Activated CD8-positive, alpha-beta memory T cell treated with anti-CD3 and anti-CD28 coated beads for 24 hours (primary cell): ENCODE measurements at regions not wholly inside any gene's neighbourhood (a gene's known extent, or its start where the extent isn't known, plus 50 kb on each side); places are given as distances from the start of the nearest gene placed in this dataset.

Experiments
- DNase-seq: peaks from one replicate; pipeline ENCODE4 v3.0.0-alpha.2; 2020

DNA sequence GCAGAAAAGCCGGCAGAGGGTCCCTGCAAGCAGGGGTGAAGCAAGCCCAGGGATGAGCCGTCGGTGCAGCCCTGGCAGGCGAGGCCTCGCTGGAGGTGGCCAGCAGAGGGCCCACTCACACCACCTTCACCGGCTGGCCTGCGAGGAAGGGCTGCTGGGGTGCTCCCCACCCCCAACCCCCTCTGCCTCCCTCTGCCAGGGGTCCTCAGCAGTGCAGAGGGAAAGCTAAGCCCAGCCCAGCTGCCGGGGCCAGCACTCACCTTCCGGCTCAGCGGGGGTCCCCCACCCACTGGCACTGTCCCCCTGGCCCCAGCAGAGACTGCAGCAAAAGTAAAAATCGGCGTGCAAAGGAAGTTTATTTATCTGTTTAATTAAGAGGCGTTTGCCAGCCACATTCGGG, 113.4 kb downstream of the ENGASE start:
- DNase-seq: no peak

DNA sequence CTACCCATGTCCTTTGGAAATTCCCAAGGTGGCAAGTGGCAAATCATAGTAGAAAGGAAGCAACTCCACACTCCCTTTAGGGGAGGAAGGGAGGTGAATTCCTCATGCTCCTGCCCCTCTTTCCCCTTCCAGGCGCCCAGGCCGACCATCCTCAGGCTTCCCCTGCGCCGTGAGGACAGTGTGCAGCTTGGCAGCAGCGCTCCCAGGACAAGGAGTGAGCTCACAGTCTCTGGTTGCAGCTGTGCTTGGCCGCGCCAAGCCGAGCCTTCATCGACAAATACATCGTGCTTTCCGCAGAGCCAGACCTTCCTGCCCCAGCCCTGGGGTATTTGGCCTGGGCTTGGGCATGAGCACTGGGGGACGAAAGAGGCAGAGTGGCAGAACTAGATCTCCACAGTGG, 112.6 kb downstream of the ENGASE start:
- no peak for DNase-seq

DNA sequence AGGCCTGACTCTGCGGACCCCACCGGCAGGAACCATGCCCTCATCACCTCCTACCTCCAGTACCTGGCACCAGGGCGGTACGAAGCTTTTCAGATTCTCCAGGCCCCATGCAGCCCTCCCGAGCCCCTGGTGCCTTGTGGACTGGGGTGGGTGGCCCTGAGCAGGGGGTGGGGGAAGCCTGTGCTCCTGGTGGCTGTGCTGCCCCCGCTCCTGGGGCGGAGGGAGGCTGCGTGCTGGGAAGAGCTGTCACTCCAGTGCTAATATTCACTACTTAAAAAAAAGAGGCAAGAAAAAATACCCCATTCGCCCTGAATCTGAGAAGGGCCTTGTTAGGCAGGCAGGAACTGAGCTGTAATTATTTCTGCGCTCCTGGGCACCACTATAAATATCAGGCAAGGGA, 111.8 kb downstream of the ENGASE start:
- DNase-seq: no peak

DNA sequence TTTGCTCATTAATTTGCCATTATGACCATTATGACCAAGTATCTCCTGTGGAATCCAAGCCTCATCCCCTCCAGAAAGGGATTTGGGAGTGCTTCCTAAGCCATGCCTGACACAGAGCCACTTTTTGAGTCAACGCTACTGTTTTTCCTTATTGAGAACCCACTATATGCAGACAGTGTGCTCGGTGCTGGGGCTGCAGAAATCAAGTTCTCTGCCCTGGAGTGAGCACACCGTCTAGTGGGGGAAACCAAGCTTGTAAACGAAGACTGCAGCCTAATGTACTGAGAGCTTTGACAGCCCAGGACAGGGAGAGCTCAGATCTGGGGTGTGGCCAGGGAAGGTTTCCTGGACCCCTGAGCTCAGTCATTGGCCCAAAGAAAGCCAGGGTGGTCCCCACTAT, 111.0 kb downstream of the ENGASE start:
- no peak for DNase-seq

DNA sequence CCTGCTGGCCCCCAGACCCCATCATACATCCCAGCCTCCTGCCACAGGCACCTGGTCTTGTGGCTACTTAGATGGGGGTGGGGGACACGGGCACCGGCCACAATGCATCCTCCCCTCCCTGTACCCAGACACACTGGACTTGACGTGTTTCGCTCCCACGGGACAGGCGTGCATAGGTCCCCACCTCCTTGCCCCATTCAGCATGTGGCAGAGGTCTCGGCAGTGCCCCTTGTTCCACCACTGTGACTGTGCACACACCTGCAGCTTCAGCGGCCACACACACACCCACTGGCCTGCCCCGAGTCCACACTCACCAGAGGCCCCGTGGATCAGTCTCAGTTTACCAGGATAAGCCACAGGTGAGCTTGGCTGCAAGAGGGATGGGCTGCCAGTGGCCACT, 109.6 kb downstream of the ENGASE start:
- DNase-seq: no peak

DNA sequence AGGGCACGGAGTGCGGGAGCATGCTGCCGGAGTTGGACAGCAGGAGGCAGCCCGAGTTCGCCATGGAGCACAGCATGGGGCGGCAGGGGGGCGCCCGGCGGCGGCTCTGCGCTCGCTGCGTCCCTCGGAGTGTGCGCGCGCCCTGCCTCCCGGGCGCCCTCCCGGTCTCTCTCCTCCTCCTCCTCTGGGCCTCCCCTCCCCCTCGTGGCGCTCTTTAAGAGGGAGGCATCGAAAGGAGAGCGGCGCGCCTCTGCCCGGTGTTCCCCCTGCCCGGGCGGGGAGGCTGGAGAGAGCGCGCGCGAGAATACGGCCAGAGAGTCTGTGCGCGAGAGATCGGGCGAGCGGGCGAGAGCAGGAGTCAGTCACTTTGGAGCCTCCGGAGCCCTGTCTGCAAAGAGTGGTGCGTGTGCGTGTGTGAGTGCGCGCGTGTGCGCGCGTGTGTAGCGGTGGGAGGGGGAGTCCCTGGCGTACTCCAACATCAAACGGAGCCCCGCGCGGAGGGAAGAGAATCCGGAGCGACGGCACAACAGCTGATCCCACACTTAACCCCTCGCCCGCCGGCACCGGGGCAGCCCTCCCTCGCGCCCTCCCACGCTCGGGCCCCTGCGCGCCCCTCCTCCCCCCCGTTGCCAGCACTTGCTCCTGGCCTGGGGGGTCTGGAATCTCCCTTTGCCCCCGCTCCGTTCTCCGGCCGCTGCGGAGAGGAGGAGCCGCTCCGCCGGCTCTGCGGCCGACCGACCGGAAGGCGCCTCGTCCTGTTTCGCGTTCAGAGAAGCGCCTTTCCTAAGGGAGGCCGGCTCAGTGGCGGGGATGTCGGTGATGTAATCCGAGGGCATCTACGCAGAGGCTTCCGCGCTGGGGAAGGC, 108.9 kb downstream of the ENGASE start:
- DNase-seq: no peak

DNA sequence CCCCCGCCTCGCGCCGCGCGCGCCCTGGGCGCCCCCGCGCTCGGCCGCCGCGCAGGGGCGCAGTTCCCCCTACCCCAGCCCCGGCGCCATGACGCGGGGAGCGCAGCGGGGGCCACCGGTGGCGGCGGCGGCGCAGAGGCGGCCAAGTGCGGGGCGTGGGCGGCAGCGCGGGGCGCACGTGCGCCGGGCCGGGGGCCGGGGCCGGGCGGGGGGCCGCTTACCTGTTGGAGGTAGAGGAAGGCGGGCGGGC, 108.3 kb downstream of the ENGASE start:
- no peak for DNase-seq

DNA sequence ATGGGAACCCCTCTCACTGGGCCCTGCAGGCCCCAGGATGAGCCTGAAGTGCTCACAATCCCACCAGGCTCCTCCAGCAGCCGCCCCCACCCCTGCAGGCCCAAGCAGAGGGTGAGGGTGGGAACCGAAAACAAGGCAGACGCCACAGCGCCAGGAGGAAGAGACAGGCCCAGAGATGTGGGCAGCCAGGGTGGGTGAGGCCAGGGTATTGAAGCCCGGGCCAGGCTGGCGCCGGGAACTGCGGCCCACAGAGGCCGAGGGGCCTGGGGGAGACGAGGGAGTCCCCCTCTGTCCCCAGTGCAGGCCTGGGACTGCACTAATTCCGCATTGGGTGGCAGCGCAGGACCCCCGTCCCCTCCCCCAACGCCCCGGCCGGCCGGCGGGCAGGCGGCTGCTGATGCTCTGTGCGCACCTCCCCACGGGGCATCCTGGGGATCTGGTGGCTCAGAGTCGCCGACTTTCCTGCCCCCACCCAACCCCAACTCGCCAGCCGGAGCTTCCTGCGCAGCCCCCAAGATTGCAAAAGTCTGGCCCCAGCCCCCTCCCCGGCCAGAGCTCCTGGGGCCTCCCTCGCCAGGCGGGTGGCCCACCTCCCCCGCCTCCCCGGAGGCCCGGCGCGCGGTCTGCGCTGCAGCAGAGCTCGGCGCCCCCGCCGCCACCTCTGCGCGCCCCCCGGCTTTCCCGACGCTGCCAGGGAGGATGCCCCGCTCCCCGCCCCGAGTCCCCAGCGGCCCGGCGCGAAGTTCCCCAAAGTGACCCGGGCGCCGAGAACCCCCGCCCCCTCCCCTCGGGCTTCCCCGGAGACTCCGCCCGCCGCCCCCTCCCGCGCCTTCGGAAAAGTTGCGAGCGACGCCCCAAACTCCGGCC, 107.8 kb downstream of the ENGASE start:
- no peak for DNase-seq

DNA sequence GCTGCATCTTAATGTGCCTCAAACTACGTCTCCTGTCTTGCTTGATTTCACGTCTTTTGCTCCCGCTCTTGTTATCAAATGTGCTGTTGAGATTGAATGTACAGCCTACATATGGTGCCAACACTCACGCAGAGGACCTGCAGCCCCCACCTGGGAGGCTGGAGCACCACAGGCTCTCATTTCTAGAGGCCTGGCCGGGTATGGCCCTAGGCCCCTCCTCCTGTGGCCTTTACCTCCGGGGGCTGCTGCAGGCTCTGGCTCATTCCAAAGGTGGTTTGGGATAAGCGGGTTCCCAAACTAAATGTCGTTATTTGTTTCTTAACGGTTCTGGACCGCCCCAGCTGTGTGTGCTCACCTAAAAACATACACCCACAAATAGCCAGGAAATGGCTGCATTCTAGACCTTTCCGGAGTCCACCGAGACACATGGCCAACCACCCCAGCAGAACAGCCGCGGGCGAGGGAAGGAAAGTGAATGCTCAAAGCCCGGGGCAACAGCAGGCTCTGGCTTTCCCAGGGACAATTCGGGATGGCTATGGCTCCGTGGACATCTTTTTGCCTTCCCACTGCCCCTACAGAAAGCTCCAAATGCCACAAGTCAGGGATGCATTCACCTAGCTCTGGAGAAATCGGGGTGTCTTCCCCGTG, 105.9 kb downstream of the ENGASE start:
- no peak for DNase-seq

DNA sequence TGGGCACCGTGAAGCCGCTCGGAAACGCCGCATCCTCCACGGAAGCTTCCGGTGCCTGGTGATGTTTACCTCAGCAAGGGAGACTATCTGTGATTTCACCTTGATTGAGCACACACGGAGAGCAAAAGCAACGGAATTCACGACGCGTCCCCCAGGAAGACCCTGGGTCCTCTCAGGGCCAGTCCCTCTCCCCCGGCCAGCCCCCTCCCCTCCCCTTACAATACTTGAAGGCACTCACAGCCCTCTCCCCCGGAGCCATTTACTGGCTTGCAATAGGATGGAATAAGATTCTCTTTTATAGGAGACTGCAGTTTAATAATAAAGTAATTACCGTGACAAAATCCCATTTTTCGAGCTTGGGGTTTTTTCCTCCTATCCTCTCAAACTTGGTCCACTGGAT, 104.7 kb downstream of the ENGASE start:
- DNase-seq: no peak

DNA sequence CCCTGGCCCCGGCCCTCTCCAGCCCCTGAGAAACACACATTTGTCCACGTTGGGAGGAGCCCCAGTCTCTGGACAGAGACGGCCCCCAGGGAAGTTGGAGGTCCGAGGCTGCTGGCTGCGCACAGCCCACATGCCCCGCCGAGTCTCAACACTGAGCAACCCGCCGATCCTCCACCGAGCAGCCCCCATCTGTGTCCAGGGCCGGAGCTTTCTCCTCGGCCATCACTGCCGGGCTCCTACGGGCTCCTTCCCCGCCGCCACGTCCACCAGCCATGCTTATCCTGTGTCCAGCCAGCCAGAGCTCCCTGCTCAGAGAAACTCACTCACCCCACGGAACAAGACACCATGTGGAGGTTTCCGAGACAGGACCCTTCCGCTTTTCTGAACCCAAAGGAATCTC, 103.3 kb downstream of the ENGASE start:
- DNase-seq: no peak

DNA sequence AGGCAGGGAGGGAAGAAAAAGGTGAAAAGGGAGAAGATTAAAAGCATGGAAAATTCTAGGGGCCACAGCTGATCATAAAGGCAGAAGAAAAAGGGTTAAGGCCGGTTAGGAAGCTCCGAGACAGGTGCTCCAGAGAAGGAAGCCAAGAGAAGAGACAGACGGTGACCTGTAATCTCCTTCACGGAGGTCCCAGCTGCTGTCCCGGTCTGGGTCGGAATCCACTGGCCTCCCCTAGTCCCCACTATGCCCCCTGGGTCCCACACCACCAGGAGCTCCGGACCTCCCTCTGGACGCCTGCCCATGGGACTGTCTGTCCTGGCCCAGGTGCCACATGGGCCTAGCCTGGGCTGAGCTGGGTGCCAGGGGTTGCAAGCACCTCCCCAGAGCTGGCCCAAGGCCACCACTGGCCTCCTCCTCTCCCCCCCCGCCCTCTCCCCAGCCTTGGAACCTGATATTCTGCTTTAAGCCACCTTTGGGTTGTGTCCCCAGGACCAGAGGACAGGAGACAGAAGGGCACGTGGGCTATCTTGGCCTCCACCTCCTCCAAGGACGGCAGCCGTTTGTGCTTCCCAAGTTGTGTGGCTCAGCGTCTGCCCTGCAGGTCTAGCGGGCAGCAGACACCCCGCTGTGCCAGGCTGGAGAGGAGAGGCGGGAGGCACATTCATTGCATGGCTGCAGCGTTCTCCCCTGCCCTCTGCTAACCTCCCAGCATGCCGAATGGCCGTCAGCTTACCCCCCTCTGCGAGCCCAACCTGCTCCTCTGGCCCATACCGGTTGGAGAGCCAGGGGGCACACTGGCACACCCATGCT, 102.4 kb downstream of the ENGASE start:
- DNase-seq: no peak

DNA sequence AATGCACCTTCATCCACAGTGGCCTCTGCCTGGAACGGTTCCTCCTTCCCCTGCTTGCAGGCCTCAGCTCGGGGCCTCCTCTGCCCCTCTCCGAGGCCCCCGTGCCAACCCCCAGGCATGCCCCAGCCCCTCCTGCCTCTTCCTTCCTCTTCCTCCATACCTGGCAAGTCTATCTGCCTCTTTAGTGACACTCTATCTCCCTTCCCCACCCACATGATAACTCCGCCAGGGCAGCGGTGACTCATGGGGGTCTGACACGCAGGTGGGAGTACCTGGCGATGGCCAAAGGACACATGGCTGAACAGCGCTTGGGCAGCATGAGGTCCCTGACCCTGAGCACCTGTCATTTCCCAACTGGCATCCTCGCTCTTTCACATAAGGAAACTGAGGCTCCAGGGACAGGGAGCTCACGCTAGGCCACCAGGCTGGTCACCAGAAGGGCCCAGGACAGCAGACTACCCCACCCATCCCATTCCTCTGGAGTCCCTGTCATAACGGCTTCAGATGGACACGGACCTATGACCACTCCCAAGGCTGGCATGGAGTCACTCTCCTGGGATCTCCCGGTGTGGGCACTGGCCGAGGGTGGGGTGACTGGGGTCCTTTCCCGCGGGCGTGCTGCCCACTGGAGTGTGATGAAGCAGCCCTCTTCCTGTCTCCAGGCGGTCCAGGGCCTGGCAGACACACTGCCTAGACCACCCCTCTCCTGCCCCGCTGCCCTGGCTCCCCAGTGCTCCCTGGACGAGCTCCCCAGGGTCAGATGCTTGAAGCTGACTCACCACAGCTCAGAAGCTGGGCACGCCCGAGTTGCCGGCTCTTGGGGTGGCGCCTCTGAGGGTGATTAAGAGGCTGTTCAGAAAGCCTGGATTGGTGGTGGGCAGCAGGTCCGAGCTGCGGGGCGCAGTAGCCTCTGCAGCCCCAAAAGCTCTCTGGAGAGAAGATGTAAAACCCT, 100.6 kb downstream of the ENGASE start:
- no peak for DNase-seq

DNA sequence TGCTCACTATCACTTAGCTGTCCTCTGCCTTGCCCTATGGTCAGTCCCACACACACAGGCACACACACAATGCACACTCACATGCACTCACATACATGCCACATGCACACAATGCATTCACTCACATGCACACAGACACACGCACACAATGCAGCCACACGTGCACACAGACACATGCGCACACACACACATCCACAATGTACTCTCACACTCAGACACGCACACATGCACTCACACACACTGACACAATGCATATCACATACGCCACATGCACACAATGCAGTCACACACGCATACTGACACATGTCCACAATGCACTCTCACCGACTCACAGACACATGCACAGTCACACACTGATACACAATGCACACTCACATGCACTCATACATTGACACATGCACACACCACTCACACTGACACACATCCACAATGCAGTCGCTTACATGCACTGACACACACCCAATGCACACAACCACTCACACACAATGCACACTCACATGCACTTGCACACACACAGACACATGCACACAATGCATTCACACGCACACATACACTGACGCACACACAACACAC, 99.7 kb downstream of the ENGASE start:
- no peak for DNase-seq

DNA sequence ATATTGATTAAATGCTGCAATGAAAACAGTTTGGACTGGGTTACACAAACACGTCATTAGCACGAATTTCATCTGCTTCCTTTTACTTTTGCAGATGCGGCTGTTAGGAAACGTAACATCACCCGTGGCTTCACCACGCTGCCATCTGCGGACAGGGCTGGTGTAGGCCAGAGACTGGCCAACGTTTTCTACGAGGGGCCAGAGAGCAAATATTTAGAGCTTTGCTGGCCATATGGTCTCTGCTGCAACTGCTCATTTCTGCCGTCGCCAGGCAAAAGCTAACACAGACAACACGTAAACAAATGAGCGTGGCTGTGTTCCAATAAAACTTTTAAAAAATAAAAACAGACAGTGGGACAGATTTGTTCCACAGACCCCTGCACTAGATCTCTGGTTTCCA, 96.6 kb downstream of the ENGASE start:
- DNase-seq: no peak

DNA sequence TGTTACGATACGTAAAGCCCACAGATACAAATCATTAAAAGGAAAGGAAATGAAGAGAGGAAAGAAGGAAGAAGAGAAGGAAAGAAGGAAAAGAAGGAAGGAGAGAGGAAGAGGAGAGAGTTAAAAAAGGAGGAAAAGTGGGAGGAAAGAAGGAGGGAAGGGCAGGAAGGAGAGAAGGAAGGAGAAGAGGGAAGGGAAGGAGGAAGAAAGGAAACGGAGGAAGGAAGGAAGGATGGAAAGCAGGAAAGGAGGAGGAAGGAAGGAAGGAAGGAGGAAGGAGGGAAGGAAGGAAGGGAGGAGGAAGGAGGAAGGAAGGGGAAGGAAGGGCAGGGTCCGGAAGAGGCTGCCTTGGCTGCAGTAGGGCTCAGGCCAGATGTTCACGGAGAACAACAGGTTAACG, 95.2 kb downstream of the ENGASE start:
- no peak for DNase-seq

DNA sequence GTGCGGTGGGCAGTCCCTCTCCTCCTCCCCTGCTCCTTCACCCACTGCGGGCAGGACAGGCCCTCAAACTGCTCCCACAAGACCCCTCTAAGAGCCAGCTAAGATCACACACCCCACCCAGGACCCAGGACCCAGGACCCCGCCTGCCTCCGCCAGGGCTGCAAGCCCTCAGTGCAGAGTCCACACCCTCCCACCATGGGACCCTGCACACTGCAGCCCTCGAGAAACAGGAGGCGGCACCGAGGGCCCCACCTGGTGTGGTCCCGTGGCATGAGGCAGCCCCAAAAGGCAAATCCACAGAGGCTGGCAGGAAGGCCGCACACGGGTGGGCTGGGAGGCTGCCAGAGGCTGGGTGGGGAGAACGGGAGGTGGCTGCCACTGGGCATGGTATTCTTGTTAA, 94.7 kb downstream of the ENGASE start:
- no peak for DNase-seq

DNA sequence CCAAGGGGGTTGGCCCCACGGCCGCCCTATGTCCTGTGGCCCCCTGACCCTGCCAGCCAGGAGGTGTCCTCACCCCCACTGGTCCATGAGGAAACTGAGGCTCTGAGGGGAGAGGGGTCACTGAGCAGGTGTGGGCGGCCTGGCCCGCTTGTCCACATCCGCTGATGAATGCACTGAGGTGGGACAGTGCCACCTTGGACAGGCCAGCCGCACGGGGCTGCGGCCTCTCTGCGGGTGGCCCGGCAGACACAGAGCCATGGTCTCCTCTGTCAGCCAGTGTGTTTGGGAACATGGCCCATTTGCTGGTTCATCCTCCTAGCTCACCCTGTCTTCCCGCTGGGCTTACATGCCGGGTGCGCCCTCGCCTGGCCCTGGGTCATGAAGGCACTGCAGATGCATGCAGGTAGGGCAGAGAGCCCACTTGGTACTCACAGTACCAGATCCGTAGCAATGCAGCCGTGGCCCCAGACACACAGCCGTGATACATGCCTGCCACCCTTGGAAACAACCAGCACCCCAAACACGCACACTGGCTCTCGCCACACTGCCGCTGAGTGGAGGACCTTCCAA, 93.9 kb downstream of the ENGASE start:
- no peak for DNase-seq

DNA sequence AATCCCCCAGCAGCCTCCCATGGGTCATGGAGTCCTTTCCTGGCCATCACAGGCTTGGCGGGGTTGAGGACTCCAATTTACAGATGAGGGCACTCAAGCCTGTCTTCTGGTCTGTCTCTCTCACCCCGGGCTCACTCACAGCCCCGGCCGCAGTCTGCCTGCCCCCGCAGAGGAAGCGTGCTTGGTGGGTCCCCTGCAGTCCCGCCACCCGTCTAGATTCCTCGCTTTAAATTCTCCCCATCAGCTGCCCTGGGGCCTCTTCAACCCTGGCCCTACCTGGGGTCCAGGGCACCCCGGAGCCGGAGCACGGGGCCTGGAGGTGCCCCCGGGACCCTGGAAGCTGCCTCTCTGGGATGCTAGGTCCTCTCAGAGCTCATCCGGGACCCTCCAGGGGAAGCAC, 92.9 kb downstream of the ENGASE start:
- DNase-seq: no peak

DNA sequence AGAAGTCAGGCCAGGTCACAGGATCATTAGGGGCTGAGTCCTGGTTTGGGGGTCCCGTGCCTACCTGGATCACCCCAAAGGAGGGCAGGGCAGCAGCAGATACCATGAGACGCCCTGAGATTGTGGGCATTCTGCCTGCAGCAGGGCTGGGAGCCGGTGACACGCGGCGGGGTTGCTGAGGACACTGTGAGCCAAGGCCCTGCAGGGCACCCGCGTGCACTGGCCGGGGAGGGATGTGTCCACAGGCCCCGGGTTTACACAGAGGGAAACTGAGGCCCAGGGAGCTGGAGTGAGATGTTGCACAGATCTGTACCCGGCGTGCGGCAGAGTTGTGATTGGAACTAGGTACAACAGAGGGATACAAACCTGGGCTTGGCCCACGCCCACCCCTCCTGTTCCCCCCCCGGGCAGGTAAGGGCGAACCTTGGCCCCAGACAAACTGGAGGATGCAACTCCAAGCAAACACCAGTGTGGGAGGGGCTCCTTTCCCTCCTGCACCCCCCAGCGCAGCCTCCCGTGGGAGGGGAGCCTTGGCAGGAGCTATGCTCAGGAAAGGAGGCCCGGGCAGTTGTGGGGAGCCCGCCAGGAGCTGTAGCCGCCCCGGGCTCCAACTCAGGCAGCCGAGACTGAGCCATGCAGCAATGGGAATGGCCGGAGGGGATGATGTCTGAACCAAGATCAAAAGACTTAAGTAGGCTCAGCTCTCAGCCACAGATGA, 91.3 kb downstream of the ENGASE start:
- no peak for DNase-seq
